GM19468 (cell line): ENCODE measurements at regions not wholly inside any gene's neighbourhood (a gene's known extent, or its start where the extent isn't known, plus 50 kb on each side); places are given as distances from the start of the nearest gene placed in this dataset.

Source experiments
- ATAC-seq: cut with Tn5 transposase; IDR thresholded peaks from one replicate; pipeline ENCODE4 v1.9.1; 2021; ENCODE audit warnings: mild to moderate bottlenecking, moderate library complexity, moderate number of reproducible peaks; ENCODE audit not compliant: unreplicated experiment; ENCODE audit errors: extremely low read depth

GRCh38 chr16:66222756-66223155 is 143.7 kb upstream of the CDH5 start:
- no peak for ATAC-seq

GRCh38 chr16:66220702-66221101 is 145.8 kb upstream of the CDH5 start:
- ATAC-seq = no peak

GRCh38 chr16:66219491-66219890 is 147.0 kb upstream of the CDH5 start:
- no peak for ATAC-seq

- no peak for ATAC-seq
These were observed 154.1 kb upstream of the CDH5 start for GRCh38 chr16:66212428-66212827.

- no peak for ATAC-seq
These were observed 154.8 kb upstream of the CDH5 start for GRCh38 chr16:66211651-66212050.

- no peak for ATAC-seq
These were observed 158.6 kb upstream of the CDH5 start for GRCh38 chr16:66207883-66208265.

GRCh38 chr16:66207139-66207882 is 159.2 kb upstream of the CDH5 start:
- no peak for ATAC-seq

- no peak for ATAC-seq
These were observed 160.1 kb upstream of the CDH5 start for GRCh38 chr16:66206363-66206762.

GRCh38 chr16:66205287-66206231 is 160.9 kb upstream of the CDH5 start:
- no peak for ATAC-seq

- ATAC-seq = no peak
These were observed 161.7 kb upstream of the CDH5 start for GRCh38 chr16:66204756-66205155.

- ATAC-seq = no peak
These were observed 163.0 kb upstream of the CDH5 start for GRCh38 chr16:66203476-66203875.

- no peak for ATAC-seq
These were observed 167.3 kb upstream of the CDH5 start for GRCh38 chr16:66199189-66199588.

- no peak for ATAC-seq
These were observed 167.8 kb upstream of the CDH5 start for GRCh38 chr16:66198641-66199040.

GRCh38 chr16:66197668-66198278 is 168.7 kb upstream of the CDH5 start:
- no peak for ATAC-seq

GRCh38 chr16:66196770-66197169 is 169.7 kb upstream of the CDH5 start:
- no peak for ATAC-seq

GRCh38 chr16:66194866-66195265 is 171.6 kb upstream of the CDH5 start:
- no peak for ATAC-seq

- ATAC-seq = no peak
These were observed 172.8 kb upstream of the CDH5 start for GRCh38 chr16:66193543-66194229.

- ATAC-seq = no peak
These were observed 176.1 kb upstream of the CDH5 start for GRCh38 chr16:66190411-66190810.

GRCh38 chr16:66189951-66190350 is 176.5 kb upstream of the CDH5 start:
- no peak for ATAC-seq

GRCh38 chr16:66188917-66189725 is 177.4 kb upstream of the CDH5 start:
- ATAC-seq = no peak
